ENCODE measurements at regions not wholly inside any gene's neighbourhood (a gene's known extent, or its start where the extent isn't known, plus 50 kb on each side); places are given as distances from the start of the nearest gene placed in this dataset.

DNA sequence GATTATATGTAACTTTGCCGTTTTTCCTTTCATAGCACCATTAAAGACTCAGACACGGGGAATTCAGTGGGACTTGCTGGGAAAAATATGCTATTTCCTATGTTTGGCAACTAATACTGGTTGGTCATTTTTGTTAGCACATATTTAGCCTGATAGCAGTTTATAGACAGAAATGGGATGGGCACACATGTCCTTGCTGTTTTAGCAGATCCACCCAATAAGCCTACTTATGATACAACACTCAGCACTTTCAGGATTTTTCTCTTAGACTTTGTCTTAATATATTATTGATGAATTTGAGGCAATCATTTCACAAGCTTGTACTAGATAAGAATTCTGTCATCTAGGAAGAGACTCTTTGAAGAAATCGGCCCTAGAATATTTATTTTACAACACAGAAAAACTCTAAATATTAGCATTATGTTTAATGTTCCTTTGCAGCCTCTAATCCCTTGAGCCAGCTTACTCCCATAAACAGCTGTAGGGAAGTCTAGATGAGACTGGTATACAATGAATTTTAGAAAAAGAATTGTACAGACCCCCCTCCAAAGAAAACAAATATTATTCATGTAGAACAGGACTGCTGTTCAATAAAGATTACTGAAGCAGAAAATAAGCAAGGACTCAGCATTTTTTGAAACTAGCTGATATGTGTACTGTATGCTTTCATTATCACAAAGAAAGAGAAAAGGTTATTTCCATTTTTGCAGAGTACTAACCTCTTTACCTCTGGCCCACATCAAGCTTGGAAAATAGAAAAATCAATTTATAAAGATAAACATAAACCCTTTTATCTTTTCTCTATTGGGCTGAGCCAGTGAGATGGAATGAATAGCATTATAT is 656.8 kb upstream of the SGO1 start:
- Mint-ChIP-seq H3K9me3 (ENCODE audit: unreplicated experiment) (no peaks in the 10 kb centered on the region), H3K4me3 (ENCODE audit: unreplicated experiment) (no peak overlapping the region), H3K27ac (ENCODE audit: unreplicated experiment) (no peak overlapping the region), H3K27me3 (ENCODE audit: unreplicated experiment) (no peaks in the 10 kb centered on the region), H3K4me1 (ENCODE audit: unreplicated experiment) (no peaks in the 10 kb centered on the region), H3K36me3 (ENCODE audit: unreplicated experiment) (no peaks in the 10 kb centered on the region)
- no peak for DNase-seq (ENCODE audit: extremely low spot score, unreplicated experiment)
- no peak for TF ChIP-seq CTCF (IDR thresholded peaks at IDR 0.05)

DNA sequence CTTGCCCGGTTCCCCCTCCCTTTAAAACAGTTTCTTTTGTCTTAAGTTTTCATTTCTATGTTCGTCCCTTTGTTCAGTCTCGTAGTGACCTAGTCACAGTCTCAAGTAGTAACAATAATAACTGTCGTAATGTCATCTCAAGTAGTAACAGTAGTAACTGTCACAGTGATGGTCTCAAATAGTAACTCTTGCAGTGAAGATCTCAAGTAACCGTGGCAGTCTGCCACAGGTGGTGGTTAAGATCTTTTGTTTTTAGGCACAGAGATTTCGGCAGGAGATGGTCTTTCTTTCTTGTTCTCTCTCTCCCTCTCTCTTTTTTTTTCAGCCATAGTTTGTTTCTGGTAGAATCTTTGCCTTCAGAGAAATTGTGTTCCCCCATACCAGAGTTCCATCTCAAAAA is 656.0 kb upstream of the SGO1 start:
- DNase-seq (ENCODE audit: extremely low spot score, unreplicated experiment), result no peak
- no peak overlapping the region for H3K4me3 Mint-ChIP-seq (ENCODE audit: unreplicated experiment)
- no peaks in the 10 kb centered on the region for H3K36me3 Mint-ChIP-seq (ENCODE audit: unreplicated experiment)
- H3K27ac Mint-ChIP-seq (ENCODE audit: unreplicated experiment), result no peak overlapping the region
- H3K4me1 Mint-ChIP-seq (ENCODE audit: unreplicated experiment), result peaks cover 1% of the 10 kb centered on the region
- H3K9me3 Mint-ChIP-seq (ENCODE audit: unreplicated experiment), result no peaks in the 10 kb centered on the region
- no peaks in the 10 kb centered on the region for H3K27me3 Mint-ChIP-seq (ENCODE audit: unreplicated experiment)
- TF ChIP-seq CTCF (IDR thresholded peaks at IDR 0.05), result no peak

- Mint-ChIP-seq H3K27ac (ENCODE audit: unreplicated experiment) (no peak overlapping the region), H3K4me1 (ENCODE audit: unreplicated experiment) (peaks cover 1% of the 10 kb centered on the region), H3K36me3 (ENCODE audit: unreplicated experiment) (no peaks in the 10 kb centered on the region), H3K4me3 (ENCODE audit: unreplicated experiment) (no peak overlapping the region), H3K9me3 (ENCODE audit: unreplicated experiment) (peaks cover 5% of the 10 kb centered on the region), H3K27me3 (ENCODE audit: unreplicated experiment) (no peaks in the 10 kb centered on the region)
- DNase-seq (ENCODE audit: extremely low spot score, unreplicated experiment), result no peak
- TF ChIP-seq CTCF (IDR thresholded peaks at IDR 0.05), result no peak
These were observed 651.8 kb upstream of the SGO1 start for GRCh38 chr3:20837676-20838302.

- no peak overlapping the region for H3K4me3 Mint-ChIP-seq (ENCODE audit: unreplicated experiment)
- H3K36me3 Mint-ChIP-seq (ENCODE audit: unreplicated experiment), result no peaks in the 10 kb centered on the region
- no peaks in the 10 kb centered on the region for H3K27me3 Mint-ChIP-seq (ENCODE audit: unreplicated experiment)
- no peak for TF ChIP-seq CTCF (IDR thresholded peaks at IDR 0.05)
- H3K4me1 Mint-ChIP-seq (ENCODE audit: unreplicated experiment), result peaks cover 1% of the 10 kb centered on the region
- DNase-seq (ENCODE audit: extremely low spot score, unreplicated experiment), result no peak
- no peak overlapping the region for H3K27ac Mint-ChIP-seq (ENCODE audit: unreplicated experiment)
- peaks cover 5% of the 10 kb centered on the region for H3K9me3 Mint-ChIP-seq (ENCODE audit: unreplicated experiment)
These were observed 650.8 kb upstream of the SGO1 start for GRCh38 chr3:20836801-20837200.

GRCh38 chr3:20832963-20833362 is 647.0 kb upstream of the SGO1 start:
- DNase-seq (ENCODE audit: extremely low spot score, unreplicated experiment), result no peak

More at GRCh38 chr3:20832963-20833362, 647.0 kb upstream of the SGO1 start:
- Mint-ChIP-seq H3K4me1 (ENCODE audit: unreplicated experiment) (peaks cover 1% of the 10 kb centered on the region), H3K36me3 (ENCODE audit: unreplicated experiment) (no peaks in the 10 kb centered on the region), H3K27ac (ENCODE audit: unreplicated experiment) (no peak overlapping the region), H3K4me3 (ENCODE audit: unreplicated experiment) (no peak overlapping the region), H3K9me3 (ENCODE audit: unreplicated experiment) (peaks cover 5% of the 10 kb centered on the region), H3K27me3 (ENCODE audit: unreplicated experiment) (no peaks in the 10 kb centered on the region)
- TF ChIP-seq CTCF (IDR thresholded peaks at IDR 0.05), result no peak

Data from osteocyte (in vitro differentiated cells).